MM.1S (cell line): ENCODE measurements at regions not wholly inside any gene's neighbourhood (a gene's known extent, or its start where the extent isn't known, plus 50 kb on each side); places are given as distances from the start of the nearest gene placed in this dataset.
A peak's percentile ranks its signal among the peaks of the same experiment; 100 is the strongest.

Experiments
- DNase-seq: peaks from one replicate; pipeline ENCODE4 v3.0.0-alpha.2; 2015
- H2AFZ ChIP-seq: fragments of 300-600 bp; sonication (generic); 2 replicates; pipeline ENCODE4 v1.6.0; 2016; ENCODE audit warnings: antibody characterized with exemption, low read length
- H3F3A ChIP-seq: fragments of 300-600 bp; sonication (generic); 2 replicates; pipeline ENCODE4 v1.6.1; 2016; ENCODE audit warnings: mild to moderate bottlenecking, antibody characterized with exemption, low read length, moderate library complexity, mixed read lengths; ENCODE audit not compliant: insufficient read depth
- H3K27ac ChIP-seq: fragments of 300-600 bp; sonication (generic); 2 replicates; pipeline ENCODE4 v1.5.1; 2016; ENCODE audit warnings: mild to moderate bottlenecking, low read length
- H3K27me3 ChIP-seq: fragments of 300-600 bp; sonication (generic); replicated peaks from 2 replicates; pipeline ENCODE4 v1.6.0; 2016; ENCODE audit warnings: low read length; ENCODE audit not compliant: insufficient read depth
- H3K36me3 ChIP-seq: fragments of 300-600 bp; sonication (generic); replicated peaks from 2 replicates; pipeline ENCODE4 v1.6.1; 2016; ENCODE audit warnings: mild to moderate bottlenecking, low read length, mixed read lengths; ENCODE audit not compliant: insufficient read depth
- H3K4me1 ChIP-seq: fragments of 300-600 bp; sonication (generic); 2 replicates; pipeline ENCODE4 v1.6.1; 2016; ENCODE audit warnings: low read length, mixed read lengths
- H3K4me2 ChIP-seq: fragments of 300-600 bp; sonication (generic); 2 replicates; pipeline ENCODE4 v1.6.0; 2016; ENCODE audit warnings: low read depth, low read length
- H3K4me3 ChIP-seq: fragments of 300-600 bp; sonication (generic); 2 replicates; pipeline ENCODE4 v1.5.1; 2016; ENCODE audit warnings: low read length, mixed read lengths
- H3K79me2 ChIP-seq: fragments of 300-600 bp; sonication (generic); 2 replicates; pipeline ENCODE4 v1.6.1; 2016; ENCODE audit warnings: mixed run types, low read length, mixed read lengths
- H3K9ac ChIP-seq: fragments of 300-600 bp; sonication (generic); 2 replicates; pipeline ENCODE4 v1.6.1; 2016; ENCODE audit warnings: low read length, mixed read lengths
- H3K9me2 ChIP-seq: fragments of 300-600 bp; sonication (generic); replicated peaks from 2 replicates; pipeline ENCODE4 v1.6.1; 2016; ENCODE audit warnings: mild to moderate bottlenecking, low read length, mixed read lengths; ENCODE audit not compliant: insufficient read depth
- H3K9me3 ChIP-seq: fragments of 300-600 bp; sonication (generic); replicated peaks from 2 replicates; pipeline ENCODE4 v1.6.1; 2016; ENCODE audit warnings: mild to moderate bottlenecking, low read length, mixed read lengths; ENCODE audit not compliant: insufficient read depth
- H4K20me1 ChIP-seq: fragments of 300-600 bp; sonication (generic); 2 replicates; pipeline ENCODE4 v1.6.1; 2016; ENCODE audit warnings: mild to moderate bottlenecking, low read length, moderate library complexity, mixed read lengths; ENCODE audit not compliant: insufficient read depth
- CTCF ChIP-seq: fragments of 300-600 bp; sonication (generic); IDR thresholded peaks from 2 replicates; pipeline ENCODE4 v1.5.1; 2016; ENCODE audit warnings: antibody characterized with exemption, low read length, mixed read lengths
- EZH2 ChIP-seq: fragments of 300-600 bp; sonication (generic); optimal IDR thresholded peaks from 2 replicates; pipeline ENCODE3; 2017; ENCODE audit warnings: low read depth, mild to moderate bottlenecking, antibody characterized with exemption, low read length, mixed read lengths
- EZH2phosphoT487 ChIP-seq: fragments of 300-600 bp; sonication (generic); IDR thresholded peaks from 2 replicates; pipeline ENCODE4 v1.6.1; 2018; ENCODE audit warnings: antibody characterized with exemption, low read length

GRCh38 chr2:78427170-78427569 lies 598.3 kb upstream of the REG3G start:
- H3K79me2 ChIP-seq = no peaks in the 10 kb centered on the region

GRCh38 chr2:78431241-78431640 lies 594.3 kb upstream of the REG3G start:
- no peaks in the 10 kb centered on the region for H3F3A ChIP-seq
- no peak overlapping the region for H3K4me3 ChIP-seq
- DNase-seq = no peak
- H4K20me1 ChIP-seq = no peaks in the 10 kb centered on the region
- no peak overlapping the region for H2AFZ ChIP-seq
- H3K4me1 ChIP-seq = no peaks in the 10 kb centered on the region
- no peak overlapping the region for H3K27ac ChIP-seq
- no peaks in the 10 kb centered on the region for H3K79me2 ChIP-seq
- no peak overlapping the region for H3K9ac ChIP-seq
- H3K9me2 ChIP-seq = no peaks in the 10 kb centered on the region
- no peak overlapping the region for H3K4me2 ChIP-seq
- TF ChIP-seq EZH2phosphoT487 (no peak), EZH2 (no peak), CTCF (no peak)
- no peaks in the 10 kb centered on the region for H3K27me3 ChIP-seq
- no peaks in the 10 kb centered on the region for H3K36me3 ChIP-seq
- H3K9me3 ChIP-seq = no peaks in the 10 kb centered on the region

More at GRCh38 chr2:78427170-78427569, 598.3 kb upstream of the REG3G start:
- TF ChIP-seq EZH2 (no peak), CTCF (no peak), EZH2phosphoT487 (no peak)
- Histone ChIP-seq H3K9me2 (no peaks in the 10 kb centered on the region), H3K27ac (no peak overlapping the region), H3K9me3 (no peaks in the 10 kb centered on the region), H3K36me3 (no peaks in the 10 kb centered on the region), H3K4me3 (no peak overlapping the region), H4K20me1 (no peaks in the 10 kb centered on the region), H3K27me3 (no peaks in the 10 kb centered on the region), H3K9ac (no peak overlapping the region), H3K4me2 (no peak overlapping the region), H3F3A (no peaks in the 10 kb centered on the region), H3K4me1 (no peaks in the 10 kb centered on the region), H2AFZ (no peak overlapping the region)
- no peak for DNase-seq

- Histone ChIP-seq H3K4me3 (no peak overlapping the region), H3K27me3 (no peaks in the 10 kb centered on the region), H3K9ac (no peak overlapping the region), H2AFZ (no peak overlapping the region), H3F3A (no peaks in the 10 kb centered on the region), H3K9me3 (no peaks in the 10 kb centered on the region), H3K9me2 (no peaks in the 10 kb centered on the region), H3K36me3 (no peaks in the 10 kb centered on the region), H3K4me1 (no peaks in the 10 kb centered on the region), H3K79me2 (no peaks in the 10 kb centered on the region), H3K4me2 (no peak overlapping the region), H4K20me1 (no peaks in the 10 kb centered on the region), H3K27ac (no peak overlapping the region)
- TF ChIP-seq CTCF (no peak), EZH2phosphoT487 (no peak), EZH2 (no peak)
- peak; percentile 39 for DNase-seq
Measured at GRCh38 chr2:78439122-78439521, 586.4 kb upstream of the REG3G start.
